Nephron (organoid): ENCODE measurements at regions not wholly inside any gene's neighbourhood (a gene's known extent, or its start where the extent isn't known, plus 50 kb on each side); places are given as distances from the start of the nearest gene placed in this dataset.
A peak's percentile ranks its signal among the peaks of the same experiment; 100 is the strongest.

ENCODE experiments used
- H3K27ac Mint-ChIP-seq, 3 experiments: 2 replicates each; pipeline ENCODE4 v1.8.0; 2020; ENCODE audit warnings: mixed read lengths in 3 of 3, mild to moderate bottlenecking in 2 of 3, moderate library complexity in 1 of 3
- H3K27me3 Mint-ChIP-seq: 2 replicates; pipeline ENCODE4 v1.8.0; 2021; ENCODE audit warnings: low read depth, mild to moderate bottlenecking, moderate library complexity, mixed read lengths
- H3K36me3 Mint-ChIP-seq: 2 replicates; pipeline ENCODE4 v1.8.0; 2020; ENCODE audit warnings: low read depth, mixed read lengths
- H3K4me1 Mint-ChIP-seq: 2 replicates; pipeline ENCODE4 v1.8.0; 2020; ENCODE audit warnings: mixed read lengths
- H3K4me3 Mint-ChIP-seq, 3 experiments: 2 replicates each; pipeline ENCODE4 v1.8.0; 2020; ENCODE audit warnings: mild to moderate bottlenecking in 3 of 3, mixed read lengths in 3 of 3, moderate library complexity in 2 of 3
- H3K9me3 Mint-ChIP-seq: 2 replicates; pipeline ENCODE4 v1.8.0; 2020; ENCODE audit warnings: mixed read lengths
- TF ChIP-seq, protein P1 (sequence below), 3 experiments: fragments of 200-600 bp; sonication (generic); IDR thresholded peaks; one replicate each; pipeline ENCODE4 v1.5.0; 2021; ENCODE audit warnings: antibody characterized with exemption in 3 of 3; ENCODE audit not compliant: unreplicated experiment in 3 of 3

DNA sequence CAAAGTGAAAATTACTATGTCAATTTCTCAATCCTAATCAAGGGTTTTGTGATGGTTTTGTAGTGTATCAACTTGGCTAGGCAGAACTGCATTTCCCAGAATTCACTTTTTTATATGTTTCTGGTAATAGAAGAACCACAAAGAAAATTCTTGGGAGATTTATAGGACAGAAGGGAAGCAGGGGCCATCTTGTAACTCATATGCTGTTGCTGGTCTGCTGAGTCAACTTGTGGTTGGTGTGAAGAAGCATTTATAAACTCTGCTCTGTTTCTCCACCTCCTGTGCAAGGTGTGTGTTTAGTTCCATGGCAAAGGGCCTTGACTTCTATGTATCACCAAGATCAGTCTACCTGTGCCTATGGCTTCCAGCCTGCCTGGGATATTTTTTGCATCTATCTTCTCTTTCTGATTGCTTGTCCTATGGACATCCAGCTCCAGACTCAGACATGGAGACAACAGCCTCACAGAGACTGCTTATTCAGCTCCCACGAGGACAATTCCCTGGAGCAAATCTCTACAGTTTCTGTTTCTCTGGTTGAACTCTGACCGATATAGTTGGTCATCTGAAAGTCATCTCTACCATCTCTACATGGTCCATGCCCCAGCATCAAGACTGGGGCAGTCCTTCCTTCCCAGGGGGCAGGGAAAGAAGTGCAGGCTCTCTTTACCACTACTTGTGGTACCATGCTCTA, 364.3 kb upstream of the DDHD1 start:
- peaks cover 5% of the 10 kb centered on the region for H3K27me3 Mint-ChIP-seq

DNA sequence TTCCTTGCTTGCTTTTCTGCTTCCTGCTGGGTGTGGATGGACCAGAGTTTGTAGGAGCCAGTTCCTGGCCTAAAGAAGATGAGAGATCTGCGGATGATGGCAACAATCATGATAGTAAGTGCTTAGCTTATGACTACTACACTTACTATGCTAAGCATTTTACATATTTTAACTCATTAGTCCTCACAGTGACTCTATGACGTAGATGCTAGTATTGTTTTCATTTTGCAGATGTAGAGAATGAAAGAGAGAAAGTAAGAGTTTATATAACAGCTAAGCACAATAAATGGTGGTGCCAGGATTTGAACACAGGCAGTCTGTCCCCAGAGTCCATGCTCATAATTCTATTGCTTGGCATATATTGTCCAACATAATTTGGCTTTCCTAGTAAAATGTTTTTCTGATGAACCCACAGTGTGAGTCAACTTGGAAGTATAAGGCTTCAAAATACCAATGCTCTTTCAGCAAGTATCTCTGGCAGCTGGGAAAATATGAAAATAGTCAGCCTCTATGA, 363.2 kb upstream of the DDHD1 start:
- no peak overlapping the region for H3K27ac Mint-ChIP-seq
- no peaks in the 10 kb centered on the region for H3K9me3 Mint-ChIP-seq
- no peak overlapping the region for H3K4me3 Mint-ChIP-seq
- TF ChIP-seq, protein P1, sequence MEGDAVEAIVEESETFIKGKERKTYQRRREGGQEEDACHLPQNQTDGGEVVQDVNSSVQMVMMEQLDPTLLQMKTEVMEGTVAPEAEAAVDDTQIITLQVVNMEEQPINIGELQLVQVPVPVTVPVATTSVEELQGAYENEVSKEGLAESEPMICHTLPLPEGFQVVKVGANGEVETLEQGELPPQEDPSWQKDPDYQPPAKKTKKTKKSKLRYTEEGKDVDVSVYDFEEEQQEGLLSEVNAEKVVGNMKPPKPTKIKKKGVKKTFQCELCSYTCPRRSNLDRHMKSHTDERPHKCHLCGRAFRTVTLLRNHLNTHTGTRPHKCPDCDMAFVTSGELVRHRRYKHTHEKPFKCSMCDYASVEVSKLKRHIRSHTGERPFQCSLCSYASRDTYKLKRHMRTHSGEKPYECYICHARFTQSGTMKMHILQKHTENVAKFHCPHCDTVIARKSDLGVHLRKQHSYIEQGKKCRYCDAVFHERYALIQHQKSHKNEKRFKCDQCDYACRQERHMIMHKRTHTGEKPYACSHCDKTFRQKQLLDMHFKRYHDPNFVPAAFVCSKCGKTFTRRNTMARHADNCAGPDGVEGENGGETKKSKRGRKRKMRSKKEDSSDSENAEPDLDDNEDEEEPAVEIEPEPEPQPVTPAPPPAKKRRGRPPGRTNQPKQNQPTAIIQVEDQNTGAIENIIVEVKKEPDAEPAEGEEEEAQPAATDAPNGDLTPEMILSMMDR (IDR thresholded peaks at IDR 0.05; ENCODE audit: unreplicated experiment in 3 of 3), result no peak
- no peaks in the 10 kb centered on the region for H3K36me3 Mint-ChIP-seq
- no peaks in the 10 kb centered on the region for H3K4me1 Mint-ChIP-seq
- peaks cover 5% of the 10 kb centered on the region for H3K27me3 Mint-ChIP-seq

More for the DNA sequence above, 364.3 kb upstream of the DDHD1 start:
- H3K4me3 Mint-ChIP-seq, result no peak overlapping the region
- TF ChIP-seq, protein P1 (IDR thresholded peaks at IDR 0.05; ENCODE audit: unreplicated experiment in 3 of 3), result no peak
- H3K27ac Mint-ChIP-seq, result no peak overlapping the region
- no peaks in the 10 kb centered on the region for H3K4me1 Mint-ChIP-seq
- H3K36me3 Mint-ChIP-seq, result no peaks in the 10 kb centered on the region
- no peaks in the 10 kb centered on the region for H3K9me3 Mint-ChIP-seq

DNA sequence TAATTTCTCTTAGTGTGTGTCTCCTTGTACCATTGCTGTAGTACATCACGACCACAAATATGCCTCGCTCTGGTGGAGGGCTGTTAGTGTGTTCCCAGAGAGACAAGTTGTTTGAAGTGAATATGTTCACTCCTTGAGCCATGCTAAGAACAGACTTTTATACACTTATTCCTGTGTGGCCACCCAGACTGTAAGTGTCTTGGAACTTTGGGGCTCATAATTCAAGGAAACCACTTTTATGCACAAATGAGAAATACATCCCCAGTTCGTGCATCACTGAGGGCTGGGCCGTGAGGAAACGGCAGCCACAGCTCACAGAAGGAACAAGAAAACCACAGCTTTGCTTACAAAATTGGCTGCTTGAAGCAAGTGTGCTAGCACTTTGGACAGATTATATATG, 362.2 kb upstream of the DDHD1 start:
- Mint-ChIP-seq H3K4me1 (no peaks in the 10 kb centered on the region), H3K27me3 (peaks cover 5% of the 10 kb centered on the region), H3K4me3 (no peak overlapping the region), H3K27ac (no peak overlapping the region), H3K36me3 (no peaks in the 10 kb centered on the region), H3K9me3 (no peaks in the 10 kb centered on the region)
- TF ChIP-seq, protein P1 (IDR thresholded peaks at IDR 0.05; ENCODE audit: unreplicated experiment in 3 of 3), result no peak

DNA sequence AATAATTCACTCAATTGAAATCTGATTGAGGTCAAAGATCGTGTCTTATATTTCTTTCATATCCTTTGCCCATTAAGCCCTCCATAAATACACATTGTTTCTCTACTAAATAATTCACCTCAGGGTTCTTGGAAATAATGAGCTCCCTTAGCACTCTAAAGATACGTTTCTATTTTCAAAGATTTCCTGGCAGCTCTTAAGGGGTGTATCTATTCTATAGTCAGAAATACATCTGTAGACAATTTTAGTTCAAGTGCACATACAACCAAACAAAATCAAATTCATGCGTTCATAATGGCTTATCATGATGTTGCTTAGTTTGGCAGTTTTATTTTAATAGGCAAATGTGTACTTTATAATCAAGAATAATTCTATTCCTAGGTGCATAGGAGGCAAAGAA, 361.1 kb upstream of the DDHD1 start:
- TF ChIP-seq, protein P1 (IDR thresholded peaks at IDR 0.05; ENCODE audit: unreplicated experiment in 3 of 3), result no peak
- Mint-ChIP-seq H3K4me1 (peaks cover 8% of the 10 kb centered on the region), H3K36me3 (no peaks in the 10 kb centered on the region), H3K27me3 (peaks cover 5% of the 10 kb centered on the region), H3K9me3 (no peaks in the 10 kb centered on the region), H3K4me3 (no peak overlapping the region), H3K27ac (no peak overlapping the region)

DNA sequence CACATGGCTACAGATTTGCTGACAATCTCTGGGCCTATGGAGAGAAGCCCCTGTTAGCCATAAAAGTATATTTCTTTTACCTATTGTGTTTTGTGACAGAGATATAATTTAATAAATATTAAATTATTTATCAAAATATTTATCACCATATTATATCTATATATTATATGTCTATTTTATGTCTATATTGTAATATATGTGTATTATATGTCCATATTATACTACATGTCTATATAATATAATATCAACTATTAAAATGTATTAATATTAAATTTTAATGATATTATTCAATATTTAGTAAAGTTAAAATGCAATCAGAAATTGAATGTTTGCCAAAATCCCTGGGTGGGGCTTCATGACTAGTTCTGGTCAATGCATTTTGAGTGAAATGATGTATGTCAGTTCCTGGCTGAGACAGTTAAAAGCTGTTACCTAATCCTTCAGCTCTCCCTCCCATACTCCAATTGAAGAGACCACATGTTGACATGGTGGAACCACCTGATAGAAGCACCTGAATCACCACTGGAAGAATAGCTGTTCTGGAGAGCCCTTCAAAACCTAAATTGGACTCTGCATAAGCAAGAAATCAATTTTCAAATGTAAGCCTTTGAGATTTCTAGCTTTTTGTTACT, 357.3 kb upstream of the DDHD1 start:
- Mint-ChIP-seq H3K4me3 (no peak overlapping the region), H3K27ac (peak overlapping the region in 1 of 3 experiments; percentile 53), H3K9me3 (peaks cover 7% of the 10 kb centered on the region), H3K27me3 (peaks cover 5% of the 10 kb centered on the region), H3K36me3 (no peaks in the 10 kb centered on the region), H3K4me1 (peaks cover 13% of the 10 kb centered on the region)
- TF ChIP-seq, protein P1 (IDR thresholded peaks at IDR 0.05; ENCODE audit: unreplicated experiment in 3 of 3), result no peak
